ENCODE measurements at regions not wholly inside any gene's neighbourhood (a gene's known extent, or its start where the extent isn't known, plus 50 kb on each side); places are given as distances from the start of the nearest gene placed in this dataset.

- TF ChIP-seq MAFK (IDR thresholded peaks at IDR 0.05; ENCODE audit: low read depth, low read length): no peak
- TF ChIP-seq RFX5 (IDR thresholded peaks at IDR 0.05; ENCODE audit: low read depth, low read length): no peak
- no peak for TF ChIP-seq CHD1 (IDR thresholded peaks at IDR 0.05; ENCODE audit: low read depth, low read length)
- no peak for TF ChIP-seq BHLHE40 (IDR thresholded peaks at IDR 0.05; ENCODE audit: low read depth, low read length)
- no peak for TF ChIP-seq NFE2L2 (IDR thresholded peaks at IDR 0.05; ENCODE audit: low read depth, low read length)
- TF ChIP-seq, protein P1, sequence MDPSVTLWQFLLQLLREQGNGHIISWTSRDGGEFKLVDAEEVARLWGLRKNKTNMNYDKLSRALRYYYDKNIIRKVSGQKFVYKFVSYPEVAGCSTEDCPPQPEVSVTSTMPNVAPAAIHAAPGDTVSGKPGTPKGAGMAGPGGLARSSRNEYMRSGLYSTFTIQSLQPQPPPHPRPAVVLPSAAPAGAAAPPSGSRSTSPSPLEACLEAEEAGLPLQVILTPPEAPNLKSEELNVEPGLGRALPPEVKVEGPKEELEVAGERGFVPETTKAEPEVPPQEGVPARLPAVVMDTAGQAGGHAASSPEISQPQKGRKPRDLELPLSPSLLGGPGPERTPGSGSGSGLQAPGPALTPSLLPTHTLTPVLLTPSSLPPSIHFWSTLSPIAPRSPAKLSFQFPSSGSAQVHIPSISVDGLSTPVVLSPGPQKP (IDR thresholded peaks at IDR 0.05; ENCODE audit: borderline replicate concordance, low read depth, low read length): no peak
- no peak for TF ChIP-seq USF2 (IDR thresholded peaks at IDR 0.05; ENCODE audit: low read depth, low read length)
- no peak for TF ChIP-seq MXI1 (IDR thresholded peaks at IDR 0.05; ENCODE audit: borderline replicate concordance, low read depth, low read length)
- TF ChIP-seq POLR2A (IDR thresholded peaks at IDR 0.05; ENCODE audit: low read depth, low read length): no peak
- TF ChIP-seq SMC3 (IDR thresholded peaks at IDR 0.05; ENCODE audit: low read depth, low read length): no peak
- no peak for TF ChIP-seq CTCF (conservative IDR thresholded peaks at IDR 0.05; ENCODE audit: low read depth, low read length)
- no peak for TF ChIP-seq FOS (IDR thresholded peaks at IDR 0.05; ENCODE audit: low read depth, low read length)
- no peak for TF ChIP-seq RAD21 (IDR thresholded peaks at IDR 0.05; ENCODE audit: low read length)
- no peak for TF ChIP-seq RCOR1 (IDR thresholded peaks at IDR 0.05; ENCODE audit: insufficient replicate concordance, low read length)
- TF ChIP-seq CEBPB (IDR thresholded peaks at IDR 0.05; ENCODE audit: low read depth, low read length): no peak
- no peak for TF ChIP-seq MAZ (IDR thresholded peaks at IDR 0.05; ENCODE audit: borderline replicate concordance, low read depth, low read length)
- dilution Hi-C loops (cut with HindIII; ENCODE audit: low sequenced_read_pairs, unreplicated experiment): no loop called here
- Histone ChIP-seq H3K56ac (ENCODE audit: extremely low read depth, insufficient read depth, low read length) (no peak overlapping the region), H3K9ac (ENCODE audit: low read depth, low read length) (no peak overlapping the region), H4K20me1 (ENCODE audit: insufficient read depth, low read length) (no peaks in the 10 kb centered on the region), H3K18ac (ENCODE audit: low read depth, low read length) (no peak overlapping the region), H3K27me3 (ENCODE audit: control insufficient read depth, insufficient read depth, low read length) (no peaks in the 10 kb centered on the region), H3K36me3 (ENCODE audit: control insufficient read depth, insufficient read depth, low read length) (no peaks in the 10 kb centered on the region), H3K79me1 (ENCODE audit: low read depth in 1 of 2, low read length in 2 of 2) (no peaks in the 10 kb centered on the region), H3K14ac (replicated peaks; ENCODE audit: low read depth, low read length) (no peak overlapping the region), H4K8ac (ENCODE audit: low read depth in 2 of 2, low read length in 2 of 2) (no peak overlapping the region), H3K4me1 (ENCODE audit: control insufficient read depth, insufficient read depth, low read length) (no peaks in the 10 kb centered on the region), H2AK9ac (replicated peaks; ENCODE audit: low read depth, low read length, poor library complexity) (no peak overlapping the region), H2BK5ac (ENCODE audit: low read depth, low read length, poor library complexity, severe bottlenecking) (no peak overlapping the region), H3K27ac (ENCODE audit: insufficient read depth, low read length) (no peak overlapping the region), H3K4ac (ENCODE audit: low read depth, low read length) (no peak overlapping the region), H4K5ac (ENCODE audit: low read depth, low read length) (no peak overlapping the region), H2BK15ac (ENCODE audit: low read depth, low read length) (no peak overlapping the region), H2BK20ac (ENCODE audit: low read depth, low read length) (no peak overlapping the region), H3K9me3 (ENCODE audit: control insufficient read depth, insufficient read depth, low read length) (0 out of 2 replicates have a peak, but pooled peaks cover 1% of the 10 kb centered on the region), H2AK5ac (ENCODE audit: low read depth, low read length) (no peak overlapping the region), H3K4me2 (ENCODE audit: low read depth, low read length) (no peak overlapping the region), H2AFZ (replicated peaks; ENCODE audit: low read length, poor library complexity) (no peak overlapping the region), H3K23ac (ENCODE audit: low read depth, low read length) (no peak overlapping the region), H2BK120ac (ENCODE audit: low read depth, low read length) (no peak overlapping the region), H3K4me3 (ENCODE audit: insufficient read depth, low read depth, low read length) (no peak overlapping the region), H4K91ac (ENCODE audit: insufficient read depth, low read depth, low read length) (no peak overlapping the region), H3K9me1 (ENCODE audit: insufficient read depth, low read length) (no peaks in the 10 kb centered on the region)
- BruUV-seq (replicated peaks): no TSS peak
- in situ Hi-C loops (cut with MboI; ENCODE audit: low sequenced_read_pairs): no loop called here
- POLR2A ChIA-PET (ENCODE audit: unreplicated experiment): no interaction called here
- CTCF ChIA-PET: no interaction called here
- WGBS, 2 experiments (ENCODE audit: extremely low coverage in 2 of 2, insufficient read length in 1 of 2): 0% methylated on average over 1 of the region's 4 CpGs; no CpG with 5 or more reads in 1 of the 2 experiments
- intact Hi-C loops (cut with micrococcal nuclease): no loop called here
- ATAC-seq (ENCODE audit: low read depth): no peak
- DNase-seq: no peak
Observed at GRCh38 chr13:81697826-81698225, 1356.9 kb upstream of the SPRY2 start.

All from IMR-90 (cell line).